AG04449 (cell line): ENCODE measurements at regions not wholly inside any gene's neighbourhood (a gene's known extent, or its start where the extent isn't known, plus 50 kb on each side); places are given as distances from the start of the nearest gene placed in this dataset.

ENCODE experiments used
- CTCF ChIA-PET: fragments of 350-600 bp; formaldehyde crosslinking; extraction: SDS; loops from one replicate; lab custom pipeline; 2021; ENCODE audit warnings: antibody characterized with exemption; lab: Yijun Ruan, JAX
- POLR2A ChIA-PET: fragments of 400-600, 350-600 bp; formaldehyde crosslinking; extraction: SDS; loops from one replicate; lab custom pipeline; 2020; ENCODE audit warnings: antibody characterized with exemption, inconsistent platforms; lab: Yijun Ruan, JAX
- DNase-seq: peaks from one replicate; pipeline ENCODE4 v3.0.0-alpha.2; 2010; ENCODE audit warnings: low read depth, low spot score
- H3K4me3 ChIP-seq: 2 replicates; pipeline ENCODE4 v1.5.1; 2011; ENCODE audit warnings: low read depth, mild to moderate bottlenecking, control low read depth, low read length
- TF ChIP-seq, protein P1 (sequence below): IDR thresholded peaks from one replicate; pipeline ENCODE4 v1.5.1; 2011; ENCODE audit warnings: mild to moderate bottlenecking, moderate library complexity, low read length, control low read depth, inconsistent platforms; ENCODE audit not compliant: insufficient read depth; ENCODE audit errors: missing control alignments

DNA sequence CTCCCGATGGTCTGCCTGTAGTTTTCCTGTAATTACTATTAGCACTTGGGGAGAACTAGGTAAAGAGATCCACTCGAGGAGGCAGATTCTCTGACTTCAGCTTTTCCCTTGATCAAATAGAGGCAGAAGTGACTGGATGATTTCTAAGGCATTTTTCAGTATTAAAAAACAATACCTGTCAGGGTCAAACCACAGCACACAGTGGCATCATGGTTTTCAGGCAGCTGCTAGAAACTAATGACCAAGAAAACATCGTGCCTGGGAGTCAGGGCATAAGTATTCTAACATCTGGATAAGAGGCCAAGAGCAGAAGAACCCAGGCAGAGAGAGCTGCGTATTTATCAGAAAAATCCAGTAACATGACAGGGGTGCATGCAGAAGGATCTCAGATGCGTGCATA lies 419.9 kb downstream of the TUSC7 start:
- TF ChIP-seq, protein P1, sequence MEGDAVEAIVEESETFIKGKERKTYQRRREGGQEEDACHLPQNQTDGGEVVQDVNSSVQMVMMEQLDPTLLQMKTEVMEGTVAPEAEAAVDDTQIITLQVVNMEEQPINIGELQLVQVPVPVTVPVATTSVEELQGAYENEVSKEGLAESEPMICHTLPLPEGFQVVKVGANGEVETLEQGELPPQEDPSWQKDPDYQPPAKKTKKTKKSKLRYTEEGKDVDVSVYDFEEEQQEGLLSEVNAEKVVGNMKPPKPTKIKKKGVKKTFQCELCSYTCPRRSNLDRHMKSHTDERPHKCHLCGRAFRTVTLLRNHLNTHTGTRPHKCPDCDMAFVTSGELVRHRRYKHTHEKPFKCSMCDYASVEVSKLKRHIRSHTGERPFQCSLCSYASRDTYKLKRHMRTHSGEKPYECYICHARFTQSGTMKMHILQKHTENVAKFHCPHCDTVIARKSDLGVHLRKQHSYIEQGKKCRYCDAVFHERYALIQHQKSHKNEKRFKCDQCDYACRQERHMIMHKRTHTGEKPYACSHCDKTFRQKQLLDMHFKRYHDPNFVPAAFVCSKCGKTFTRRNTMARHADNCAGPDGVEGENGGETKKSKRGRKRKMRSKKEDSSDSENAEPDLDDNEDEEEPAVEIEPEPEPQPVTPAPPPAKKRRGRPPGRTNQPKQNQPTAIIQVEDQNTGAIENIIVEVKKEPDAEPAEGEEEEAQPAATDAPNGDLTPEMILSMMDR = no peak
- POLR2A ChIA-PET = interaction anchor here (1.0 kb wide), 1 partner anchor 16 kb away, joined by 3 read pairs; no protein-coding TSS in a partner anchor
- CTCF ChIA-PET = interaction anchor here (1.8 kb wide), 1 partner anchor 9 kb away, joined by 4 read pairs; no protein-coding TSS in a partner anchor
- no peak for DNase-seq
- no peak overlapping the region for H3K4me3 ChIP-seq

DNA sequence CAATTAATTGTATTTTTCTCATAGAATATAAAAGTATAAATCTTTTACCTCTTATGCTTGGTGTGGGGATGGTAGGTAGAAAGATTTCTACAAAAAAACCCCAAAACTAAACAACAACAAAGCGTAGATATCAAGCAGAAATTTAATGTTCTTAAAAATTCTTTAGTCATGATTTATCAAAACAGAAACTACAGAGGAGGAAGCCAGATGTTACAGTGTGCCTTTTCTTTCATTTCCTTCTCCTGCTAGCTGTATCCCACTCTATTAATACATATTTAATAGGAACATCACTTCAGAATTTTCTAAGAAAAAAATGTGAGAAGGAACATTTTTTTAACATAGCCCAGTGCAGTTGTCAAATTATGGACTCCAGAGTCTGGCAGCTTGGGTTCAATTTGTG lies 420.6 kb downstream of the TUSC7 start:
- no peak for DNase-seq
- POLR2A ChIA-PET = interaction anchor here (1.0 kb wide), 1 partner anchor 15 kb away, joined by 3 read pairs; no protein-coding TSS in a partner anchor
- TF ChIP-seq, protein P1 = no peak
- H3K4me3 ChIP-seq = no peak overlapping the region
- CTCF ChIA-PET = interaction anchor here (1.8 kb wide), 1 partner anchor 8 kb away, joined by 4 read pairs; no protein-coding TSS in a partner anchor

DNA sequence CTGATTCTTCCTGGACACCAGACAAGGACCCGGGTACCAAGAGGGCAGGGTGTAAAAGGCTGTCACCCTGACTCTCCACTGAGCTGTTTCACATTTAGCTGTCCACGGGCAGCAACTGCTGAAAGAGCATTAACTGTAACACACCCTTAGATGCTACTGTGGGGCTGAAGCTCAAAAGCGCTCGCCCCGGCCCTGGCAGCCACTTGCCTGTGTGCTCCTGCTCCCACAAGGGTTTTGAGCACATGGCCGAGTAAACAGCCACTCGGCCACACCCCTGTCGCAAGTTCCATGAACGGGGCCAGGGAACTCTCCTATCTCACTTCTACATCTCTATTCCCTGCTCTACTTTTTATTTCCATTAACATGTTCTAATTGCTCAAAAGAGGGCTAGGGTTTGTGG lies 421.7 kb downstream of the TUSC7 start:
- TF ChIP-seq, protein P1 = no peak
- CTCF ChIA-PET = interaction anchor here (1.0 kb wide), 1 partner anchor 110 kb away, joined by 3 read pairs; no protein-coding TSS in a partner anchor
- H3K4me3 ChIP-seq = no peak overlapping the region
- POLR2A ChIA-PET = no interaction called here
- no peak for DNase-seq

DNA sequence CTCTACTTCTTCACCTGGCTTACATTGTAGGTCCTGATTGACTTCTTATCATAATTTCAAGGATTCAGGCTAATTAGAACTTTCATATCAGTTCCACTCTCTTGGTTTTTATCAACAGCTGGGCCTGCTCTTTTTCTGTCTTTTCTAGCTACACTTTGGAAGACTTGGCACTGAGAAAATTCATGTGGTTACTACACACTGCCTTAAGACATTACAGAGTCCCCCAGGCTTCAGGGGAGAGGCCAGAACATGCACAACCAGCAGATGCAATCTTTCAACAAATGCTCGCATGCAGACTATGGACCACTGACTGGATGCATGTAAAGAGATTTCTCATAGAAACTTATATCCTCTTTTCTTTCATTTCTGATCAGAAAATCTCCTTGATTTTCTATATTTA lies 423.5 kb downstream of the TUSC7 start:
- H3K4me3 ChIP-seq = no peak overlapping the region
- TF ChIP-seq, protein P1 = no peak
- ChIA-PET CTCF (no interaction called here), POLR2A (no interaction called here)
- DNase-seq = no peak

DNA sequence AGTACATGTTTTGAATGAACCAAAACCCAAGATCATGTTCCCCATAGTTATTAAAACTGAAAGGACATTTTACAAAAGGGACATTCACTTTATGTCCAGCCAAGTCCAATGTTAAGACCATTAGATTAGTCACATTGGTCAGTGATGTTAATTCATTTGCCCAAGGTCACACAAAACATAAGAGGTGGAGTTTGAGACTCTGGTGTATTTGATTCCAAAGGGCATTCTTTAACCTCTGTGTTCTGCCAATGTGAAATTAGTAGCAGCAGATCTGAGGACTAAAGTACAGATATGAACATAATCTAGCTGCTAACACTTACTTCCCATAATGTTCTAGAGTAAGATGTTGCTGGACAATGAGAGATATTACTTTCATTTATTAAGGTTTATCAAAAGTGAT lies 425.6 kb downstream of the TUSC7 start:
- DNase-seq = no peak
- ChIA-PET POLR2A (no interaction called here), CTCF (no interaction called here)
- H3K4me3 ChIP-seq = no peak overlapping the region
- TF ChIP-seq, protein P1 = no peak

DNA sequence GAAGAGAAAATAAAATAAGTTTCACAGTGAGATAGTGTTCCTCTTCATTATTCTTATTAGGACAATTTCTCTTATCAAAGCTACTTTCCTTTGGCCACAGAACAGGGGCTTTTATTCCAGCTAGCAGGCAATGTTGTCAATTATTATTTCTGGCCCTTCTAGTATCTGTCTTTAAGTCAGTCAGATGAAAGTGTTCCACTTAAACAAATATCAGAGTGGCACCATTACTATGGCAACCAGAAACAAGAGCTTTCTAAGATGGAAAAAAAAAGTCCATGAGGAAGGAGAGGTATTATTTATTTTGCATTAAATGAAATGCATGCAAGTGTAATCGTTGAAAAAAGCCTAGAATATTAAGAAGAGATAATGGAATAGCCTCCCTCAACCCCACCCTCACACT lies 426.4 kb downstream of the TUSC7 start:
- TF ChIP-seq, protein P1 = no peak
- ChIA-PET CTCF (interaction anchor here (1.1 to 1.4 kb wide), 2 partner anchors 10 to 17 kb away, joined by 3 to 6 read pairs; no protein-coding TSS in a partner anchor), POLR2A (no interaction called here)
- H3K4me3 ChIP-seq = no peak overlapping the region
- no peak for DNase-seq
